Astrocyte (in vitro differentiated cells and primary cell): ENCODE measurements at regions not wholly inside any gene's neighbourhood (a gene's known extent, or its start where the extent isn't known, plus 50 kb on each side); places are given as distances from the start of the nearest gene placed in this dataset.

Source experiments
- EZH2 ChIP-seq: IDR thresholded peaks from 2 replicates; pipeline ENCODE4 v1.6.1; 2012; ENCODE audit warnings: mild to moderate bottlenecking, low read length, inconsistent platforms; ENCODE audit not compliant: insufficient read depth
- TF ChIP-seq, protein P1 (sequence below): IDR thresholded peaks from 2 replicates; pipeline ENCODE4 v1.5.1; 2011; ENCODE audit warnings: low read depth, mild to moderate bottlenecking, inconsistent platforms, low read length, moderate library complexity; ENCODE audit not compliant: insufficient read depth

DNA sequence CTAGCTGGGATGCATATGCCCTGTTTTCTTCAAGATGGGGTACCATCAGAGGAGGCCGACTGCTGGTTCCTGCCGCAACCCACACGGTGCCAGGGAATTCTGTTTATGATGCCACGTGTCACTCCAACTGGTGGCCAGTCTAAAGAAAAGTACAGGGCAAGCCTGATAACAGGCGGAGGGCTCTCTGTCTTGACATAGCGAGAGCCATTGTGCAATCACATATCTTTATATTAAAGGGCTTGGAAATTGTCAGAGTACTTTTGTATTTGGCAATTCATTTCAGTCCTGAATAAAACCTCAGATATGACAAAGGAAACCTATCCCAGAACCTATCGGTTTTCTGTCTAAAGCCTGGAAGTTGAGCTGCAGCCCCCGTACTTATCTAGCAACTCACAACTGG is 768.4 kb downstream of the TDRD15 start:
- TF ChIP-seq, protein P1, sequence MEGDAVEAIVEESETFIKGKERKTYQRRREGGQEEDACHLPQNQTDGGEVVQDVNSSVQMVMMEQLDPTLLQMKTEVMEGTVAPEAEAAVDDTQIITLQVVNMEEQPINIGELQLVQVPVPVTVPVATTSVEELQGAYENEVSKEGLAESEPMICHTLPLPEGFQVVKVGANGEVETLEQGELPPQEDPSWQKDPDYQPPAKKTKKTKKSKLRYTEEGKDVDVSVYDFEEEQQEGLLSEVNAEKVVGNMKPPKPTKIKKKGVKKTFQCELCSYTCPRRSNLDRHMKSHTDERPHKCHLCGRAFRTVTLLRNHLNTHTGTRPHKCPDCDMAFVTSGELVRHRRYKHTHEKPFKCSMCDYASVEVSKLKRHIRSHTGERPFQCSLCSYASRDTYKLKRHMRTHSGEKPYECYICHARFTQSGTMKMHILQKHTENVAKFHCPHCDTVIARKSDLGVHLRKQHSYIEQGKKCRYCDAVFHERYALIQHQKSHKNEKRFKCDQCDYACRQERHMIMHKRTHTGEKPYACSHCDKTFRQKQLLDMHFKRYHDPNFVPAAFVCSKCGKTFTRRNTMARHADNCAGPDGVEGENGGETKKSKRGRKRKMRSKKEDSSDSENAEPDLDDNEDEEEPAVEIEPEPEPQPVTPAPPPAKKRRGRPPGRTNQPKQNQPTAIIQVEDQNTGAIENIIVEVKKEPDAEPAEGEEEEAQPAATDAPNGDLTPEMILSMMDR: no peak
- no peak for TF ChIP-seq EZH2
